ENCODE measurements at regions not wholly inside any gene's neighbourhood (a gene's known extent, or its start where the extent isn't known, plus 50 kb on each side); places are given as distances from the start of the nearest gene placed in this dataset.

DNA sequence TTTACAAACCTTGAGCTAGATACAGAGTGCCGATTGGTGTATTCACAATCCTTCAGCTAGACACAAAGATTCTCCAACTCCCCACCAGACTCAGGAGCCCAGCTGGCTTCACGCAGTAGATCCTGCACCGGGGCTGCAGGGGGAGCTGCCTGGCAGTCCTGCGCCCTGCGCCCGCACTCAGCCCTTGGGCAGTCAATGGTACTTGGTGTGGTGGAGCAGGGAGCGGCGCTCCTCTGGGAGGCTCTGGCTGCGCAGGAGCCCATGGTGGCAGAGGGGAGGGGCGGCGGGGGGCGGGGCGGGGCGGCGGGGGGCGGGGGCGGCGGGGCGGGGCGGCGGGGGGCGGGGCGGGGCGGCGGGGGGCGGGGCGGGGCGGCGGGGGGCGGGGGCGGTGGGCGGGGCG is 923.4 kb downstream of the SOCS6 start:
- H3K4me3 Mint-ChIP-seq = no peak overlapping the region
- intact Hi-C loops (cut with micrococcal nuclease) = no loop called here
- H3K27me3 Mint-ChIP-seq = no peaks in the 10 kb centered on the region
- H3K36me3 Mint-ChIP-seq (ENCODE audit: low read depth) = no peaks in the 10 kb centered on the region
- no peak overlapping the region for H3K27ac Mint-ChIP-seq
- DNase-seq = no peak
- H3K9me3 Mint-ChIP-seq = no peaks in the 10 kb centered on the region
- no peaks in the 10 kb centered on the region for H3K4me1 Mint-ChIP-seq

- Mint-ChIP-seq H3K9me3 (no peaks in the 10 kb centered on the region), H3K36me3 (ENCODE audit: low read depth) (no peaks in the 10 kb centered on the region), H3K27me3 (no peaks in the 10 kb centered on the region), H3K4me1 (no peaks in the 10 kb centered on the region), H3K27ac (no peak overlapping the region), H3K4me3 (no peak overlapping the region)
- intact Hi-C loops (cut with micrococcal nuclease) = no loop called here
- DNase-seq = no peak
Measured at GRCh38 chr18:71209944-71210343, 921.1 kb downstream of the SOCS6 start.

DNA sequence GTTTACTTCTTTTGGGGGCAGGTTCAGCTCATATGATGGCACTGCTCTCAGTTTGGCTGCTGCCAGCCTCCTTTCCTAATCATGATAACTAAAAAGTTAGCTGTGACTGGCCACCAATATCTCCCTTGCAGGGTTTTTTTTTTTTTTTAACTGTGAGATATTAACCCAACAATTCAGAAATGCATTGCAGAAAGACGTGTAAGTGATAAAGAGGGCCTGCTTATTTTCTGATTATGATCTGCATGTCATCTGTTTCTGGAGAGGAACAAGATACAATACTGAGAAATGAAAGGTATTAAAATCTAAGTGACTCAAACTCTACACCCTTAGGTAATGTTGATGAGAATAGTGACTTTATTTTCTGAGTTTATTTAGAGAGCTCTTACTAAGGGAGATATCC is 905.6 kb downstream of the SOCS6 start:
- Mint-ChIP-seq H3K9me3 (no peaks in the 10 kb centered on the region), H3K4me3 (no peak overlapping the region), H3K4me1 (no peaks in the 10 kb centered on the region), H3K27me3 (no peaks in the 10 kb centered on the region), H3K36me3 (ENCODE audit: low read depth) (no peaks in the 10 kb centered on the region), H3K27ac (no peak overlapping the region)
- no peak for DNase-seq
- intact Hi-C loops (cut with micrococcal nuclease) = no loop called here

- Mint-ChIP-seq H3K9me3 (no peaks in the 10 kb centered on the region), H3K36me3 (ENCODE audit: low read depth) (no peaks in the 10 kb centered on the region), H3K4me1 (no peaks in the 10 kb centered on the region), H3K4me3 (no peak overlapping the region), H3K27me3 (no peaks in the 10 kb centered on the region), H3K27ac (no peak overlapping the region)
- intact Hi-C loops (cut with micrococcal nuclease) = no loop called here
- DNase-seq = no peak
Measured at GRCh38 chr18:71189581-71189980, 900.7 kb downstream of the SOCS6 start.

- Mint-ChIP-seq H3K27ac (no peak overlapping the region), H3K4me1 (no peaks in the 10 kb centered on the region), H3K36me3 (ENCODE audit: low read depth) (no peaks in the 10 kb centered on the region), H3K27me3 (no peaks in the 10 kb centered on the region), H3K9me3 (no peaks in the 10 kb centered on the region), H3K4me3 (no peak overlapping the region)
- intact Hi-C loops (cut with micrococcal nuclease) = no loop called here
- DNase-seq = no peak
Measured at GRCh38 chr18:71168557-71169145, 879.8 kb downstream of the SOCS6 start.

GRCh38 chr18:71136487-71136886 is 847.6 kb downstream of the SOCS6 start:
- intact Hi-C loops (cut with micrococcal nuclease) = no loop called here
- Mint-ChIP-seq H3K27me3 (no peaks in the 10 kb centered on the region), H3K4me3 (no peak overlapping the region), H3K27ac (no peak overlapping the region), H3K9me3 (no peaks in the 10 kb centered on the region), H3K36me3 (ENCODE audit: low read depth) (no peaks in the 10 kb centered on the region), H3K4me1 (no peaks in the 10 kb centered on the region)
- DNase-seq = no peak

- H3K27ac Mint-ChIP-seq = no peak overlapping the region
- H3K9me3 Mint-ChIP-seq = no peaks in the 10 kb centered on the region
- H3K4me1 Mint-ChIP-seq = no peaks in the 10 kb centered on the region
- H3K4me3 Mint-ChIP-seq = no peak overlapping the region
- H3K27me3 Mint-ChIP-seq = no peaks in the 10 kb centered on the region
- intact Hi-C loops (cut with micrococcal nuclease) = no loop called here
- H3K36me3 Mint-ChIP-seq (ENCODE audit: low read depth) = no peaks in the 10 kb centered on the region
- no peak for DNase-seq
Measured at GRCh38 chr18:71134122-71134521, 845.3 kb downstream of the SOCS6 start.

DNA sequence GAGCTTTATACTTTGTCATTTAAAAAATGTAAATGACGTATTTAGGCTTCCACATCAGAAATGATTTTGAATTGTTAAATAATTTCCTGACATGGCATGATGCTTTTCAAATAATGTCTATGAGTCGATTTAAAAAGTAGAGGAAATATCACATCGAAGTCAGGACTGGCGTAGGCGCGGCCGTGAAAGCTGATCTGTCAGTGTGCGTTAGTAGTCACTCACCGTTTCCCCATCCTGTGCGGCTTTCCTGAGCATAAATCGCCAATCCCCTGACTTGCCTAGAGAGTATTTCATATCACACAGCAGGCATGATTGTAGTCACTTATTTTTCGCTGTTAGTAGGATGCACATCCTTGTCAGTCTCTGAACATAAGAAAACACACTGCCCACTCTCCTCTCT is 843.1 kb downstream of the SOCS6 start:
- Mint-ChIP-seq H3K27me3 (no peaks in the 10 kb centered on the region), H3K36me3 (ENCODE audit: low read depth) (no peaks in the 10 kb centered on the region), H3K27ac (no peak overlapping the region), H3K4me1 (no peaks in the 10 kb centered on the region), H3K4me3 (no peak overlapping the region), H3K9me3 (no peaks in the 10 kb centered on the region)
- no peak for DNase-seq
- intact Hi-C loops (cut with micrococcal nuclease) = no loop called here

DNA sequence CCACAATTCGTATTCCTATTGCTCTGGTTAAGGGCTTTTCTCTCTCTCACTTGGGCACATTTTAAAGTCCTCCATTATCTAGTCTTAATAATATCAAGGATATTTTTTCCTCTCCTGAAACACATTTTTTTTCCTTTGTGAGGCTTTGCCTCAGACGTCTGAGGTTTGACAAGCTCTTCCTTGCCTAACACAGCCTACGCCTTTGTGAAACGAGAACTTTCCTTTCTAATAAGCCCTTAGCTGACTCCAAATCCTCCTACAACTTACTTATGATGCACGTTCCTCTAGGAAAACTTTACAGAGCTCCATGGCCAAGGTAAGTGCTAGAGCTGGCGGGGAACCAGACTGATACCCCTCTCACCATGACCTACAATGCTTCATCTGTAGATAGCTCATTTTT is 841.5 kb downstream of the SOCS6 start:
- H3K4me1 Mint-ChIP-seq = no peaks in the 10 kb centered on the region
- no peak overlapping the region for H3K4me3 Mint-ChIP-seq
- no peaks in the 10 kb centered on the region for H3K36me3 Mint-ChIP-seq (ENCODE audit: low read depth)
- intact Hi-C loops (cut with micrococcal nuclease) = no loop called here
- H3K9me3 Mint-ChIP-seq = no peaks in the 10 kb centered on the region
- no peaks in the 10 kb centered on the region for H3K27me3 Mint-ChIP-seq
- H3K27ac Mint-ChIP-seq = no peak overlapping the region
- no peak for DNase-seq

GRCh38 chr18:71125581-71125980 is 836.7 kb downstream of the SOCS6 start:
- DNase-seq = no peak
- intact Hi-C loops (cut with micrococcal nuclease) = no loop called here
- Mint-ChIP-seq H3K27ac (no peak overlapping the region), H3K27me3 (no peaks in the 10 kb centered on the region), H3K36me3 (ENCODE audit: low read depth) (no peaks in the 10 kb centered on the region), H3K4me3 (no peak overlapping the region), H3K4me1 (no peaks in the 10 kb centered on the region), H3K9me3 (no peaks in the 10 kb centered on the region)

DNA sequence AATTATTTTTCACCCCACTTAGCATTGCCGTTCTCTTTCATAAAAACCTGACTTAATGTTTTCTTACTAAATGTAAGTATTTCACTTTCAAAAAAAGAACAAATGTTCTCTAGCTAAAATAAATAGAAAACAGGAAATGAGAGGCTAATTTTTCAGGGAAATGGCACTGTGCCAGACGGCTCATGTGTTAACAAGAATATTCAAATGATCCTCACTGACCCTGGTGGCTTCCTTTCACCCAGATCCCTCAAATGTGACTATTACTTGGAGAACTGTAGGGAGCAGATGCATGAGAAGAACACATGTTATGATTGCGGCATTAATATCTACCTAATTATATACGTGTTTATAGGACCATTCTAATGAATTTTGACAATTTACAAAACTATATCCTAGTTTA is 827.7 kb downstream of the SOCS6 start:
- DNase-seq = no peak
- Mint-ChIP-seq H3K9me3 (no peaks in the 10 kb centered on the region), H3K27me3 (no peaks in the 10 kb centered on the region), H3K27ac (no peak overlapping the region), H3K4me1 (no peaks in the 10 kb centered on the region), H3K36me3 (ENCODE audit: low read depth) (no peaks in the 10 kb centered on the region), H3K4me3 (no peak overlapping the region)
- intact Hi-C loops (cut with micrococcal nuclease) = no loop called here

DNA sequence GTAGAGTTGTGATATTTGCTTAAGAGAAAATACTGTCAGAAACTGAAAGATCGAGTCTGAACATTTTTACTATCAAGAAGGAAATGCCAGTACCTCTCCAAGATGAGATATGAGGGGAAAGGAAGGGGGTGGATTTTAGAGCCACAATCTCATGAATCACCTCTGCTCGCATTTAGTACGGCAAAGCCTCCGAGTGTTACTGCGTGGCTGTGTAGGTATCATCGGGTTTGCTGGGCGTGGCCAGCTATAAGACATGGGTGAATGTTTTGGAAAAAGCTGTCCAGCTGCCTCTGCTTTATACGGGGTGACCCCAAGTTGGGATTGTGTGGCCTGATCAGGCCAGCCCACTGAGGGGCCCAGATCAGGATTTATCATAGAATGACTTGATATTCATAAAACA is 826.4 kb downstream of the SOCS6 start:
- Mint-ChIP-seq H3K36me3 (ENCODE audit: low read depth) (no peaks in the 10 kb centered on the region), H3K27ac (no peak overlapping the region), H3K27me3 (no peaks in the 10 kb centered on the region), H3K4me3 (no peak overlapping the region), H3K9me3 (no peaks in the 10 kb centered on the region), H3K4me1 (no peaks in the 10 kb centered on the region)
- DNase-seq = no peak
- intact Hi-C loops (cut with micrococcal nuclease) = no loop called here

- no peak for DNase-seq
- no peaks in the 10 kb centered on the region for H3K4me1 Mint-ChIP-seq
- H3K9me3 Mint-ChIP-seq = no peaks in the 10 kb centered on the region
- H3K27me3 Mint-ChIP-seq = no peaks in the 10 kb centered on the region
- H3K36me3 Mint-ChIP-seq (ENCODE audit: low read depth) = no peaks in the 10 kb centered on the region
- intact Hi-C loops (cut with micrococcal nuclease) = no loop called here
- no peak overlapping the region for H3K27ac Mint-ChIP-seq
- H3K4me3 Mint-ChIP-seq = no peak overlapping the region
Measured at GRCh38 chr18:71114550-71115210, 825.8 kb downstream of the SOCS6 start.

DNA sequence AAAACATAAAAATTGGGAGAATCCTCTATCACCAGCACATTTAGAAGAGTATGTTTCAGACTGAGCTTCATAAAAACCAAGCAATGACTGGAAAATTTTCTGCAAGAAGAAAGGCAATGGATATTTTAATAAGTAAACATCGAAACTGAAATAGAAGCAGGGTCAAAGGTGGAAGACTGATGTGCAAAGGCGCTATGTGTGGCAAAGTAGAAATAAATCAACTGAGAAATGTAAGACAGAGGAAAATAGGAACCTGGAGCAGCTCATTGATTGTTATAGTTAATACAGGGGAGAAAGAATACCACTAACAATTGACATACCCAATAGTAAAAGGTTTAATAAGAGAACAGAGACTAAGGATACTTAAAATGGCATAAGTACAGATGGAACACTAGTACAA is 818.4 kb downstream of the SOCS6 start:
- Mint-ChIP-seq H3K4me3 (no peak overlapping the region), H3K27me3 (no peaks in the 10 kb centered on the region), H3K27ac (no peak overlapping the region), H3K36me3 (ENCODE audit: low read depth) (no peaks in the 10 kb centered on the region), H3K4me1 (no peaks in the 10 kb centered on the region), H3K9me3 (no peaks in the 10 kb centered on the region)
- no peak for DNase-seq
- intact Hi-C loops (cut with micrococcal nuclease) = no loop called here

GRCh38 chr18:71106701-71107100 is 817.9 kb downstream of the SOCS6 start:
- no peak overlapping the region for H3K27ac Mint-ChIP-seq
- H3K27me3 Mint-ChIP-seq = no peaks in the 10 kb centered on the region
- DNase-seq = no peak
- no peaks in the 10 kb centered on the region for H3K4me1 Mint-ChIP-seq
- no peaks in the 10 kb centered on the region for H3K36me3 Mint-ChIP-seq (ENCODE audit: low read depth)
- H3K9me3 Mint-ChIP-seq = no peaks in the 10 kb centered on the region
- intact Hi-C loops (cut with micrococcal nuclease) = no loop called here
- no peak overlapping the region for H3K4me3 Mint-ChIP-seq

Measured in activated CD4-positive, alpha-beta T cell treated with anti-CD3 and anti-CD28 coated beads, Interleukin-2, amount 10 ng/mL, durations not matched to agents 24 days and 14 days (primary cell).